SK-N-MC (cell line): ENCODE measurements at regions not wholly inside any gene's neighbourhood (a gene's known extent, or its start where the extent isn't known, plus 50 kb on each side); places are given as distances from the start of the nearest gene placed in this dataset.

ENCODE experiments used
- EZH2 ChIP-seq: fragments of 200-600 bp; sonication (generic); IDR thresholded peaks from one replicate; pipeline ENCODE4 v1.6.1; 2017; ENCODE audit warnings: antibody characterized with exemption
- FOXP2 ChIP-seq: optimal IDR thresholded peaks from 2 replicates; pipeline ENCODE3; 2011; ENCODE audit warnings: mild to moderate bottlenecking, moderate library complexity; ENCODE audit not compliant: insufficient read depth; ENCODE audit errors: extremely low read length, control extremely low read depth
- POLR2AphosphoS5 ChIP-seq: IDR thresholded peaks from 2 replicates; pipeline ENCODE4 v1.6.1; 2012; ENCODE audit warnings: mild to moderate bottlenecking, low read depth, low read length, borderline replicate concordance

DNA sequence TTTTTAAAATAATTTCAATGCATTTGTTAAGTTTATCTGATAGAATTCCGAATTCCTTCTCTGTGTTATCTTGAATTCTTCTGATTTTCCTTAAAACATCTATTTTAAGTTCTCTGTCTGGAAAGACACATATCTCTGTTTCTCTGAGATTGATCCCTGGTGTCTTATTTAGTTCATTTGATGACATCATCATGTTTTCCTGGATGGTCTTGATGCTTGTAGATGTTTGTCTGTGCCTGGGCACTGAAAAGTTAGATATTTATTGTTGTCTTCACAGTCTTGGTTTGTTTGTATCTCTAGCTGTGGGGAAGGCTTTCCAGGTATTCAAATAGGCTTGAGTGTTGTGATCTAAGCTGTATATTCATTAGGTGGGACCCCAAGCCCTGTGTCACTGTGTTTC lies 1028.8 kb downstream of the GLUD2 start:
- no peak for TF ChIP-seq EZH2
- TF ChIP-seq POLR2AphosphoS5 = no peak
- no peak for TF ChIP-seq FOXP2
